HG02571 (cell line): ENCODE measurements at regions not wholly inside any gene's neighbourhood (a gene's known extent, or its start where the extent isn't known, plus 50 kb on each side); places are given as distances from the start of the nearest gene placed in this dataset.

Source experiments
- ATAC-seq: cut with Tn5 transposase; IDR thresholded peaks from one replicate; pipeline ENCODE4 v1.9.1; 2021; ENCODE audit warnings: mild to moderate bottlenecking, moderate library complexity; ENCODE audit not compliant: unreplicated experiment

DNA sequence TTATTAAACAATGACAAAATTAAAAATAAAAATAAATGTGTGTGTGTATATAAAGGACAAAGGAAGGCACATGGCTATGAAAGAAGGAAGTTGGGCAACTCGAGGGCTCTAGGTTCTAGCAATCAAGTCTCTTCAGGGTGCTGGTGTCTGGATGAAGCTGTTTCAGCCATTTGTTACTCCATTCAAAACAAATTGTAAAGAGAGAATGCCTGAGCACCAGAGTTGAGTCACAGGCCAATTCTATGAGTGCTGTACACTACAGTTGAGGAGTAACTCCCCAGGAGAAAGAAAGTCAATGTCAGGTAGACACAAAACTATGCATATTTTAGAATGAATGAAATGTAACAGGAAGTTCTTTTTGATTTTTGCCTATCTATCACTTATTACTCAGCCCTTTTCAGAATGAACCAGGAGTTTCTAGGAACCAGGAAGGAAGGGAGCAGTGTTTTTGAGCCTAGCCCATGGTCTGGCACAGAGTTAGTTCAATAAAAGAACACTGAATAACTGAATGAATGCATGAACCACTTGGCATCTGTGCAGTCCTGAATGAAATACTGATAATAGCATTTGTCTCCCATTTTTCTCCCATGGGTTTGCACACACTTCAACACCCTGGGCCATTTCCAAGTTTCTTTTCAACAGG lies 151.7 kb upstream of the CPEB2 start:
- no peak for ATAC-seq

- ATAC-seq: no peak
Observed at GRCh38 chr4:14853176-14853943, 148.9 kb upstream of the CPEB2 start.

DNA sequence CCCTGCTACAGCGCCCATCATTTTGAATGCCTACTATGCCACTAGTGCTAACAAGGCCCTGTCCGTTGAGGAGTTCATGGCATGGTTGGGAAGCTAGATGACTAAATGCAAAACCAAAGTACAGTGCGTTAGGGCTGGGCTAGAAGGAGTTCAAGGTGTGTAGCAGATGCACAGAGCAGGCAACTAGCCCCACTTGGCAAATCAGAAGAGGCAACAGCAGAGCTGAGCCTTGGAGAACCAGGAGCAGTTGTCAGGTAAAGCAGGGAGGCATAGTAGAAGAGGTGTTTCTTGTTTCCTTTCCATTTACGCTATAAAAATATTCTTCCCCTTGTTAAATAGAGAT lies 146.6 kb upstream of the CPEB2 start:
- no peak for ATAC-seq

GRCh38 chr4:14856062-14856933 lies 146.0 kb upstream of the CPEB2 start:
- peak; percentile 97 for ATAC-seq

DNA sequence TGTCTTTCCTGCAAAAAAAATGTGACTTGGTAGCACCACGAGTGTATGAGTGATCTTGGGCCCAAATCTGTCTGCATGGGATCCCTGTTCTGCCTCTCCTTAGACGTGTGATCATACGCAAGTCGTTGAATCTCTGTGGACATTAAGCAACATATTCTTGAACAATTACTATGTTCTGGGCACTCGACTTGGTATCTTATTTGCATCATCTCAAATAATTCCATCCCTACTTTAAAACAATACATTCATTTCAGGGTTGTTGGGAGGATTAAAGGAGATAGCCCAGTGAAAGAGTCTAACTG lies 145.4 kb upstream of the CPEB2 start:
- ATAC-seq: no peak

GRCh38 chr4:14857475-14857874 lies 144.8 kb upstream of the CPEB2 start:
- no peak for ATAC-seq

DNA sequence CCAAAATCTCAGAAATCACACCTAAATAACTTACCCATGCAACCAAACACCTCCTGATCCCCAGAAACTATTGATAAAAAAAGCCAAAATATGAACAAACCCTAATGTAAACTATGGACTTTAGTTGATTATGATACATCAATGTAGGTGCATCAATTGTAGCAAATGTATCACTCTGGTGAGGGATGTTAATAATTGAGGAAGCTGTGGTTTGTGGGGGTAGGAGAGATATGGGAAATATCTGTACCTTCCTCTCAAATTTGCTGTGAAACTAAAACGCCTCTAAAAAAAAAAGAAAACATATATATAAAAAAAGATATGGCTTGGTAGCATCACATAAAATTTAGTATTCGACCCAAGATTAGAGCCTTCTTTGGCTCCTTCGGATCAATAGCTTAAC lies 144.3 kb upstream of the CPEB2 start:
- ATAC-seq: no peak

DNA sequence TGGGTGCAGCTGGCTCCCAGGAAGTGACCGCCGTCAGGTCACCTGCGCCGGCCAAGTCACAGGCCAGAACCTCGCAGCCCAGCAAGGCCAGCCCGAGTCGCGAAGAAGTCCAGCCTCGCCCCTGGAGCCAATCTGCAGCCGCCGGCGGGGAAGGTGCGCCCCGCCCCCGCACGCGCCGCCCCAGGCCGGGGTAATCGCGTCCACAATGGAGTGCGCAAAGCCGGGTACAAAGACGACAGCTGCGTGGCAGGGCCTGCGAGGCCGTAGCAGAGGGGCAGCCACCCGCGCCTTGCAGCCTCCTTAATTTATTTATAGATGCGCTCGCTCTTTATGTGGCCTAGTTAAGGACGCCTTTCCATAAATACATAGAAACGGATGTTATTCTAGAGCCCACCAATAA lies 139.4 kb upstream of the CPEB2 start:
- ATAC-seq: no peak

GRCh38 chr4:14863418-14864364 lies 138.6 kb upstream of the CPEB2 start:
- no peak for ATAC-seq

- ATAC-seq: no peak
Observed at GRCh38 chr4:14864365-14865030, 137.8 kb upstream of the CPEB2 start.

GRCh38 chr4:14865031-14865366 lies 137.3 kb upstream of the CPEB2 start:
- ATAC-seq: no peak

DNA sequence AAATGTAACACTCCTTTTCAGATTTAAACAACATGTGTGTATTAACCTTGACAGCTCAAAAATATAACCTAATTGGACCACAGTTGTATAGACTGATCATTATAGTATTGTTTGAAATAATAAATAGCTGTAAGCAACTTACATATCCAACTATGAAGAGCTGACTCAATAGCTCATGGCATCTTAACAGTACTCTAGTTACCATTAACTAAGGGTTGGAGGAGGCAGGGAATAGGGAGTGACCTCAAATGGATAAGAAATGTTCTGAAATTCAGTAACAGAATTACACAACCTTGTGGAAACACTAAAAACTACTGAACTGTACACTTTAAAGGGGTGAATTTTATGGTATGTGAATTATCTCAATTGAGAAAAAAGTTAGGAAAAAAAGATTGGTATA lies 136.5 kb upstream of the CPEB2 start:
- ATAC-seq: no peak

DNA sequence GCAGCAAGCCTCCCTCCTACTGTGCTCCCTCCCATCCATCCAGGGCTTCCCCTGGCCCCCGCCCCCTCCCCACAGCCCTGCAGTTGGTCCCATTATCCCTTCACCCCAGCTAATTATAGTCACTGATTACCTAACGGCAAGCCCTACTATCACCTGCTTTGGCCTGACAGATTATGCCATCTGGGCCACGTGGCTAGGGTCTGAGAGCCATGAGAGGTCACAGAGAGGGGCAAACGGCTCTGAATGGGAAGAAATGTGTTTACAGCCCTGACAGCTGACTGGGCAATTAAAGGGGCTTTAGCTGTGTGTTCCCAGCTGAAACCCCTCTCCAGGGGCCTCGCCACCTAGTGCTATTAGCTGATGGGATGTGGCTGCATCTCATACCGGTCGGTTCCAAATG lies 134.4 kb upstream of the CPEB2 start:
- no peak for ATAC-seq

DNA sequence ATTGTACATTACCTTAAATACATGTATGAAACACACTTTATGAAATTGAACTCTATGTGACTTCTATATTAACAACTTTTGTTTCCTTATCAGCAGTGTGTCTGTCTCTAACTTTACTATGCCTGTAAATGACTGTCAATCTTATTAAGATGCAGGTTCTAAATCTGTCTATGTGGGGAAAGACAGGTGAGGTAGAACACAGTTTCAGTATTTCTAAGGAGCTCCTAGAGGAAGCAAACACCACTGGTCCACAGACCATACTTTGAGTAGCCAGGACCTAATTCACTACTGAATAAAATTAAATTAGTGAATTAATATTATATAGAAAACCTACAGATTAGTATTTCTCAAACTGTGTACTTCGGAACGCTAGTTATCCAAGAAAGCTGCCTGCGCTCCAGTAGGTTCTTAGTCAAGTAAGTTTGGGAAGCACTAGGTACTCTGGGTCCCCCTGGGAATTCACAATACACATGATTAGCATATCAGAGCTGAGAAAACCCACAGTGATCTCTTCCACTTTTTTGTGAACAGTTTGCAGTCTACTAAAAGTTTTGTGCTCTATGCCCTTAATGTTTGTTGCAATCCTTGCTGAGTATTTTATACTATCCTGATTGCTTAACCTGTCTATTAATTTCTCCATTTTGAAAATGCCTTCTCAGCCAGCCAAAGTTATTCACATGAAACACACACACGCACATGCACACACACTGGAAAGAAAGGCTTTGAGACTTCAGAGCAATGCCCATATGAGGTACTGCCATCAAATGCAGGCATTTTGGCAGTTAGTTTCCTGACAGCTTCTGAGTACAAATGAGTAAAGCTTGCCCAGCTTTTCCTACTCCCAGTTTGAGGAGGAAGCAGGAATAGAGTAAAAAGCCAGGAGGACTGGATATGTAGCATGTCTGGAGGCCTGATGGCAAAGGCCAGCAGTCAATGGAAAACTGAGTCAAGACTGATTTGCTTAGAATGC lies 133.6 kb upstream of the CPEB2 start:
- ATAC-seq: no peak

GRCh38 chr4:14871676-14872430 lies 130.4 kb upstream of the CPEB2 start:
- no peak for ATAC-seq

DNA sequence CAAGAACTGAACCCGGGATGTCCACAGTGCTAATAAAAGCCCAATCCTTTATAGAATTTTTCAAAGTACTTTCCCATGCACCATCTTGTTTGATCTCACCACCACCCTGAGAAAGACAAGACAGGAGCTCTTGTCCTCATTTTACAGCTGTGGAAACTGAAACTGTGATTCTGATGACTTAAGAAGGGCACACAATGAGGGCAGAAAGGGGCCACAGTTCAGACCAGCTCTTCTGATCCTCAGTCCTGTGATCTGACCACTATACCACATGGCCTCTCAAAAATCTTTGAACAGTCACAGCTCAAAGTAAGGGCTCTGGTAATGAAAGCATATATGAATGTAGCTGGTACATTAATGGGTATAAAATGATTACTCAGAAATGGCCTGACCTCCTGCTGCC lies 127.3 kb upstream of the CPEB2 start:
- peak; percentile 77 for ATAC-seq

GRCh38 chr4:14877246-14878225 lies 124.7 kb upstream of the CPEB2 start:
- no peak for ATAC-seq
